ENCODE measurements at regions not wholly inside any gene's neighbourhood (a gene's known extent, or its start where the extent isn't known, plus 50 kb on each side); places are given as distances from the start of the nearest gene placed in this dataset.

DNA sequence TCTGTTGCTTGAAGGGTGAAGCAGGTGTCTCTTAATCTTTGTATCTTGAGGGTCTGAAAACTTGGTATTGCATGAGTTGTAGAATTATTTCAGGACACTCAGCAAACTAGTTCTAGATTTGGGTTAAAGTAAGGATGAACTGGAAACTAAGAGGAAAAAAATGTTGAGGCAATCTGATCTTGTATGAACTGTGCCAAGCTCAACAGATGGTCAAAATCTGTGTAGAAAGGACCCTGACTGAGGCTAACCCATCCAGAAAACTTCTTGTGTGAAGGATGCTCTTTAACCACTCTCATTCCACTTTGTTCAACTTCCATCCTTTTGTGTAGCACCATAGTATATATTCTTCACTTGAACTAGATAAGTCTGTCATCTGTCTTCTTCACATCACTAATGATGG is 861.7 kb downstream of the SLC4A3 start:
- no peak overlapping the region for H3K4me3 ChIP-seq (ENCODE audit: insufficient read depth, low read length)
- no peak for TF ChIP-seq CTCF (IDR thresholded peaks at IDR 0.05; ENCODE audit: extremely low read depth, low read depth, low read length)
- no peaks in the 10 kb centered on the region for H3K36me3 ChIP-seq (ENCODE audit: insufficient read depth, low read length)
- no peak overlapping the region for H3K27ac ChIP-seq (ENCODE audit: low read depth, low read length)
- no peak overlapping the region for H3K4me2 ChIP-seq (ENCODE audit: insufficient read depth, low read length)
- DNase-seq (ENCODE audit: insufficient read length, low spot score, missing footprints): no peak
- H3K9me3 ChIP-seq (ENCODE audit: low read depth, low read length): no peaks in the 10 kb centered on the region
- no peak overlapping the region for H2AFZ ChIP-seq (ENCODE audit: low read length)
- no peaks in the 10 kb centered on the region for H3K27me3 ChIP-seq (ENCODE audit: insufficient read depth, low read length)
- H3K79me2 ChIP-seq (ENCODE audit: insufficient read depth, low read length): no peaks in the 10 kb centered on the region
- H4K20me1 ChIP-seq (ENCODE audit: insufficient read depth, low read length): no peaks in the 10 kb centered on the region
- no peaks in the 10 kb centered on the region for H3K4me1 ChIP-seq (ENCODE audit: insufficient read depth, low read length)

DNA sequence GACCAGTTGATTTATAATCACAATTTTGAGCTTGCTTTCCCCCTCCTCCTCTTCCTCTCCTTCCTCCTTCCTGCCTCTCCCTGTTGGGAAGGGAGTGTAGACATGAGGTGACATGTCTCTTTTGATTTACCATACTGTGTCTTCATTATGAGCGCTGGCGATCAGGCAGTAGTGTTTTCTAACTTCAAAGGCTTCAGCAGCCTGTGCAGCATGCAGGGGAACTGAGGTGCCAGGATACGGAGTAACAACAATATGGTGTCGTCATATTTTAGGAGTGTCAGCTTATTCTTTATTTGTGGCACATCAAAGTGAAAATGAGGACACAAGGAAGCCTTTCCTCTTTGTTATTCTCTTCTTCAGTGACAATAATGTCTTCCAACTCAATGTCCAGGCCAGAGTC is 864.2 kb downstream of the SLC4A3 start:
- Histone ChIP-seq H2AFZ (ENCODE audit: low read length) (peak overlapping the region; percentile 45), H3K79me2 (ENCODE audit: insufficient read depth, low read length) (no peaks in the 10 kb centered on the region), H3K4me2 (ENCODE audit: insufficient read depth, low read length) (no peak overlapping the region), H3K27me3 (ENCODE audit: insufficient read depth, low read length) (no peaks in the 10 kb centered on the region), H4K20me1 (ENCODE audit: insufficient read depth, low read length) (no peaks in the 10 kb centered on the region), H3K27ac (ENCODE audit: low read depth, low read length) (no peak overlapping the region), H3K36me3 (ENCODE audit: insufficient read depth, low read length) (no peaks in the 10 kb centered on the region), H3K4me3 (ENCODE audit: insufficient read depth, low read length) (no peak overlapping the region), H3K4me1 (ENCODE audit: insufficient read depth, low read length) (no peaks in the 10 kb centered on the region), H3K9me3 (ENCODE audit: low read depth, low read length) (no peaks in the 10 kb centered on the region)
- no peak for DNase-seq (ENCODE audit: insufficient read length, low spot score, missing footprints)
- no peak for TF ChIP-seq CTCF (IDR thresholded peaks at IDR 0.05; ENCODE audit: extremely low read depth, low read depth, low read length)

DNA sequence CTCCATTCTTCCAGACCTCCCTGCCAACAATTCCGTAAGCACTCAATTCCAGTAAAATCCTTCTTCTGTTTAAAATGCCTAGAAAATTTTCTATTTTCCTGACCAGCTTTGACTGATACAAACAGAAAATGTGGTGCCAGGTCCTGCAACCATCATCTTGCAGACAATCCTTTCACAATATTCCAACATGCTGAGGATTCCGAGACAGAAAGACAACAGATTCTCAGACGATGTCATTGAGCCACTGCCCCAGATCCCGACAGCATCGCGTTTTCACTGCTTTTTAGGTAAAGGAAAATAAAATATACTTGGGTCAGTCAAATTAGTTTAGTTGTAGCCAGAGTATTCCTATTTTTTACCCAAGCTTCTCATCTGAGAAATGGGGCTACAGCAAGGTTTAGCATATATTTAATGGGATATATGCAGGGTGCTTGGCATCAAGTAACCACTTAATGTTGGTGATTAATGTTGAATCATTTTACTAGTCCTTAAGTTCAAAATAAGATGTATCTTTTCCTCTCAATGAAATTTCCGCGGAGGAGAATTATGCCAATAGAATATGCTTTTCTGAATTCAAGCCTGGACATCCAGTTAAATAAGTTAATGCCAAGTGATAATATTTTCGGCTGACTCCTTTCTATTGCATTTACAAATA is 866.6 kb downstream of the SLC4A3 start:
- H3K9me3 ChIP-seq (ENCODE audit: low read depth, low read length): no peaks in the 10 kb centered on the region
- H3K36me3 ChIP-seq (ENCODE audit: insufficient read depth, low read length): no peaks in the 10 kb centered on the region
- no peaks in the 10 kb centered on the region for H3K4me1 ChIP-seq (ENCODE audit: insufficient read depth, low read length)
- H2AFZ ChIP-seq (ENCODE audit: low read length): no peak overlapping the region
- H3K79me2 ChIP-seq (ENCODE audit: insufficient read depth, low read length): no peaks in the 10 kb centered on the region
- no peak for DNase-seq (ENCODE audit: insufficient read length, low spot score, missing footprints)
- H4K20me1 ChIP-seq (ENCODE audit: insufficient read depth, low read length): no peaks in the 10 kb centered on the region
- no peak overlapping the region for H3K4me2 ChIP-seq (ENCODE audit: insufficient read depth, low read length)
- TF ChIP-seq CTCF (IDR thresholded peaks at IDR 0.05; ENCODE audit: extremely low read depth, low read depth, low read length): no peak
- H3K27ac ChIP-seq (ENCODE audit: low read depth, low read length): no peak overlapping the region
- no peak overlapping the region for H3K4me3 ChIP-seq (ENCODE audit: insufficient read depth, low read length)
- no peaks in the 10 kb centered on the region for H3K27me3 ChIP-seq (ENCODE audit: insufficient read depth, low read length)

DNA sequence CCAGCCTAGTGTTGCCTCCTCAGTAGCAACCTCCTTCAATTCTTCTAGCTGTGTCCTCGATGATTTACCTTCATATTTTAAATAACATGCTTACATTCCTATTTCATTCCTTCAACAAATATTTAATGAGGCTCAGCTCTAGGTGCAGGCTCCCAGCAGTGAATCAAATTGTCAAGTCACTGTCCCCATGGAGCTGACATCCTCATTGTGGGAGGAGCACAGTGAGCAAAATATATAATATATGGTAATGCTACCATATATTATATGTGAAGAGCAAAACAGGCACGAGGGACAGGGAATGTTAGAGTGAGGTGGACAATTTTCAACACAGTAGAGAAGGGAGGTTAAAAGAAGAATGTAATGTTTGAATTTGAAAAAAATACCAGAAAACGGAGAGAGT is 869.1 kb downstream of the SLC4A3 start:
- Histone ChIP-seq H3K79me2 (ENCODE audit: insufficient read depth, low read length) (no peaks in the 10 kb centered on the region), H3K9me3 (ENCODE audit: low read depth, low read length) (no peaks in the 10 kb centered on the region), H3K27me3 (ENCODE audit: insufficient read depth, low read length) (no peaks in the 10 kb centered on the region), H2AFZ (ENCODE audit: low read length) (no peak overlapping the region), H3K4me2 (ENCODE audit: insufficient read depth, low read length) (no peak overlapping the region), H3K4me3 (ENCODE audit: insufficient read depth, low read length) (no peak overlapping the region), H3K4me1 (ENCODE audit: insufficient read depth, low read length) (no peaks in the 10 kb centered on the region), H3K36me3 (ENCODE audit: insufficient read depth, low read length) (no peaks in the 10 kb centered on the region), H4K20me1 (ENCODE audit: insufficient read depth, low read length) (no peaks in the 10 kb centered on the region), H3K27ac (ENCODE audit: low read depth, low read length) (no peak overlapping the region)
- no peak for TF ChIP-seq CTCF (IDR thresholded peaks at IDR 0.05; ENCODE audit: extremely low read depth, low read depth, low read length)
- no peak for DNase-seq (ENCODE audit: insufficient read length, low spot score, missing footprints)
